GM21786 (cell line): ENCODE measurements at regions not wholly inside any gene's neighbourhood (a gene's known extent, or its start where the extent isn't known, plus 50 kb on each side); places are given as distances from the start of the nearest gene placed in this dataset.
"Not testable (repeated sequence)": the region's sequence is repeated elsewhere in the genome, so short reads cannot be mapped to it uniquely, and the experiment has no call there.

Source experiments
- ATAC-seq: cut with Tn5 transposase; IDR thresholded peaks from one replicate; pipeline ENCODE4 v1.9.1; 2021; ENCODE audit not compliant: unreplicated experiment

DNA sequence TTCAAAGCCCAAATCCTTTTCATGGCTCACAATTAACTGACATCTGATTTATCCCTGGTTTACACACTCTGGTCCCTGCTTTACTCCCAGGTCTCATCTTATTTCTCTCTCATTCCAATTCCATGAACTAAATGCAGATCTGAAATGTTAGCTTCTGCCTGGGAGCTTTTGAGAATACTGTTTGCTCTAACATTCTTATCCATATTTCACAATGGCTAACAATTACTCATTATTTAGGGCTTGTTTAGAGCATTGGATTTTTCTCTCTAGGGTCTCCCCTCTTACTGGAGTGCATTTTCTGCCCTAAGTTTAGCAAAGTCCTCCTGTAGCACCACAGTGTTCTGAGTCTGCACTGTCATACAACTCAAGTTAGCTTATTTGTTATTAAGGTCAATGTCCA is 121.5 kb upstream of the HCRTR2 start:
- ATAC-seq: no peak

GRCh38 chr6:55058682-55059081 is 115.6 kb upstream of the HCRTR2 start:
- ATAC-seq: no peak

DNA sequence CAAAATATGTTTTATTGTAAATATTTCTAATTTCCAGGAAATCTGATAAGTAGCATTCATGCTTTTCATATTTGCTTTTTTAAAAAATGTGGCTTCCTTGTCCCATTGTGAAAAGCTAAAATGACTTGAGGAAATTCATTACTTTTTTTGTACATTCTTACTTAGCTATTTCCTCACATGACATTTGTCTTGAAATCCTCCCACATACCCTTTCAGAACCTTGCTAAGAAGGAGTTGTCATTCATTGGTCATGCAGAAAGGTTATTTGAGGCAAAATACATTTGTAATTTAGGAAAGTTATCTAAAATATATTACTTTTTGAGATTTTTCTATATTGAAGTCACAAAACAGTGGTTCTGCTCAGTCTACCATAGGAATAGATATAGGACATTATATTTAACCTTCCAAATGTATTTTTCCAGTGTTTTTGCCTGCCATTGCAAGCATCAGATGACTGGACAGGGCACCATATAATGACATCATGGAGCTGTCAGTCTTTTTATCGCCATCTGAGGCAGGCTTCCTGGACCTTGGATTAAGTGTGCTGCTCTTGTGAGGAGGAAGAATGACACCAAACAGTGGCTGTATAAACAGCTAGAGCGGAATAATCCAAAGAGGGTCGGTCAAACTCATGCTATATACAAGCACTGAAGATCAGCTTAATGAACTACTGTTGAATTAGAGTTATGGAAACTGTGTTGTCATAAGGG is 109.4 kb upstream of the HCRTR2 start:
- ATAC-seq: no peak

GRCh38 chr6:55069132-55069781 is 105.1 kb upstream of the HCRTR2 start:
- ATAC-seq: no peak

- no peak for ATAC-seq
Observed at GRCh38 chr6:55082021-55082420, 92.3 kb upstream of the HCRTR2 start.

- ATAC-seq: not testable (repeated sequence)
Observed at GRCh38 chr6:55088011-55088410, 86.3 kb upstream of the HCRTR2 start.

- no peak for ATAC-seq
Observed at GRCh38 chr6:55088902-55089301, 85.4 kb upstream of the HCRTR2 start.

GRCh38 chr6:55089325-55089724 is 85.0 kb upstream of the HCRTR2 start:
- ATAC-seq: no peak

DNA sequence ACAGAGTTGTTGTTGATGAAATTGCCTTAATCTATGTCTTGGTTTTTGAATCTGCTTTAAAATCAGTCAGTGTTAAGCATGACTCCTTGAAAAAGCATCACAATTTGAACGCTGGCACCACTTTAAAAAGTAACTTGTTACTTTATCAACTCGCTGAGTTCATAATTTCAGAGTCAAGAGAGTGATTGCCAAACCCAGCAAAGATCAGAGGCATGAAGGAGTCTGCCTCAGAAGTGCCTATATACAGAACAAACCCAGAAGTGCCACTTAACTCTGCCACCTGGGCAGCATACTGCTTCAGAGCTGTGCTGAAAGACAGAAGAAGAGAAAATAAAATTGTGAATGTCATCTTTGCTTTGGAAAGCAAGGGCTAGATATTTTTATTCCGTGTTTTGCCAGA is 73.6 kb upstream of the HCRTR2 start:
- no peak for ATAC-seq

DNA sequence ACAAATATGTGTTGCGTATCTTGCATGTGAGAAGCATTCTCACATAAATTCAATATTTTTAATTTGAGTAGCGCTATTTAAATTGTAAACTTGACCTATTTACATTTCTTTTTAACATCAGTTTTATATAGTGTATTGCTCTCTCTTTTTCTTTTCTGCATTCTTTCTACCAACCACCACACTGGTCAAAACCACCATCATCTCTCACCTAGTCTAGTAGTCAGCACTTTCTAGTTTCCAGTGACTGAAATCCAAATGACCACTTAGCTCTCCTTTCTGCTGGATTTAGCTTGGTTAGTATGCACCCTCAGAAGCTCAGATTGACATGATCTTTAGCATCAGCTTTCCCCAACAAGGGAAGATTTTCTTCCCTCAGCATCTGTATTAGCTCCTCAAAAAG is 73.2 kb upstream of the HCRTR2 start:
- ATAC-seq: no peak

DNA sequence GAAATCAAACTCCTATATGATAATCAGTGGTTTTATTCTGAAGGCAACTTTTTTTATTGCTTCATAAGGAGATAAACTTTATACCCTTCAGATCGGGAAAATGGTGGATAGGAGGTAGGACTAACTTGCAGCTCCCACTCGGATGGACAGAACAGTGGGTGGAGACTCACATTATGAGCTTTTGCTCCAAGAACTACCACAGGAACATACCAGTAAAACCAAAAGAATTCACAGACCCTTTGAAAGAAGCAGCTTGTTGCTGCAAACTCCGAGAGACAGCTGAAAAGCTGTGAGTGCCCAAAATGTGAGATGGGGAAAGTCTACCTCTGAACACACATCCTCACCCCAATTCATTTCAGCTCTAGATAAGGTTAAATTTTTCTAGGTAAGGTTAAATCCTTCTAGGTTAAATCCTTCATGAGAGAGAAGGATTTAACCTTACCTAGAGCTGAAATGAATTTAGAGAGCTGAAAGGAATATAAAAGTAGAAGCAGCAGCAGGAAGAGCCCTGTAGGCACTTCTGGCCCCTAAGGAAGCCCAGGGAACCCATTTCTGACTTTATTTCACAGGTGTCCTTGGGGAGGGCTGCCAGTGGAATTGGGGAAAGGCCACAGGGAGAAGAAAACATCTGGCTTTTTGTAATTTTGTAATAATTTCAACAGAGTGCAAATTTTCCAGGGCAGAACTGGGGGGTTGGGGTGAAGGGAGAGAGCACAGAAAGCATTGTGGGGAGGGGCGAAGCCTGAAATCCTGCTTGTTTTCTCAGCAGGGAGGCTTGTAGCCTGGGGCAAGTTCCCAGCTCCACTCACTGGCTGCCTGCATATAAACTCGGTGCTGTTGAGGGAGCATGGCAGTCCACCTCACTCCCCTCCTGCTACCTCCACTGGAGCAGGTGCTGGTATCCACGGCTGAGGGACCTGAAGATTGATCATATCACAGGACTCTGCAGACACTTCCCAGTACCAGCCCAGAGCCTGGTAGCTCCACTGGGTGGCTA is 65.9 kb upstream of the HCRTR2 start:
- ATAC-seq: no peak

- ATAC-seq: no peak
Observed at GRCh38 chr6:55117267-55117666, 57.0 kb upstream of the HCRTR2 start.

DNA sequence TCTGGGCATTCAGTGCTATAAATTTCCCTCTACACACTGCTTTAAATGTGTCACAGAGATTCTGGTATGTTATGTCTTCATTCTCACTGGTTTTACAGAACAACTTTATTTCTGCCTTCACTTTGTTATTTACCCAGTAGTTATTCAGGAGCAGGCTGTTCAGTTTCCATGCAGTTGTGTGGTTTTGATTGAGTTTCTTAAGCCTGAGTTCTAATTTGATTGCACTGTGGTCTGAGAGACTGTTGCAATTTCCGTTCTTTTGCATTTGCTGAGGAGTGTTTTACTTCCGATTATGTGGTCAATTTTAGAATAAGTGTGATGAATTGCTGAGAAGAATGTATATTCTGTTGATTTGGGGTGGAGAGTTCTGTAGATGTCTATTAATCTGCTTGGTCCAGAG is 50.1 kb upstream of the HCRTR2 start:
- not testable (repeated sequence) for ATAC-seq
